ENCODE measurements at regions not wholly inside any gene's neighbourhood (a gene's known extent, or its start where the extent isn't known, plus 50 kb on each side); places are given as distances from the start of the nearest gene placed in this dataset.

DNA sequence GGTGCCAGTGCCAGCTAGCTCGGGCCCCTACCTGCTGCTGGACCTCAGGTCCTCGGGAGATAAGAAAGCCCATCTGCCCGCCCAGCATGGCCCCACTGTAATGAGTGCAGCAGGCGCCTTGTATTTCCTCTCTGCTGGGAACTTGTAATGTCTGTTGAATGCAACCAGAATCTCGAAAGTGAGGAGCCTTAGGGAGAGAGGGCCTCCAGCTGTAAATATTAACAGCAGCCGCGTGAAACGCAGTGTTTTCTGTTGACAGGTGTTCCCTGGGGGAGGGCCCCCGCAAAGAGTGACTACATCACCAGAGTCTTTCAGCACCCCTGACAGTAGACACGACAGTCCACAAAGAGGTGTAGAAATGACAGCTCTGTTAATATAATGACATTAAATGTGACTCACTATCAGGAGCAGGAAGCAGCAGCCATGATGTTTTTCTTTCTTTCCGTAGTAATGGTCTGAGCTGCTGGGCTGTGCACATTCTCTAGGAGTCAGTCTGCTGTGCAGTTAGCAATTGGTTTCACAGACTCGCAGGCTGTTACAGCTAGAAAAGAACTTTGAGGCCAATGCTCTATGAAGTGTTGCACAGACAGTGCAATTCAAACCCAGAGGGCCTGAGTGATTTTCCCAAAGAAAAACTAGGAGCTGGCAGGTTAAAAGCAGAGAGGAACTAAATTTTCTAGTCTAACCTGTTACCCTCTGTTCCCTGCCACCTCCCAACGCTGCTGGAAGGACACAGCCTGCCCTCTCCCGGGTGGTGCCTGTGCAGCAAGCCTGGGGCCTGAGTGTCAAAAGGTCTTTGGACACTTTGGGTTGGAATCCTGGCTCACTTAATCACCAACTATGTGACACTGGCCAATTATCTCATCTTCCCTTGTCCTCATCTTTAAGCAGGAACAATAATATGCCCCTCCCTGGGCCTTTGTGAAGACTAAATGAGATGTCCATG, 58.6 kb upstream of the WASF3 start:
- Histone ChIP-seq H3K27ac (replicated peaks; ENCODE audit: low read length) (peak overlapping the region; percentile 17), H4K8ac (ENCODE audit: low read depth, low read length) (no peak overlapping the region), H2BK12ac (ENCODE audit: low read length) (no peak overlapping the region), H2AFZ (ENCODE audit: low read length) (peak overlapping the region; percentile 83), H3K36me3 (replicated peaks in 1 of 2; ENCODE audit: control insufficient read depth in 2 of 2, insufficient read depth in 2 of 2, low read length in 2 of 2) (no peaks in the 10 kb centered on the region), H3K23ac (ENCODE audit: low read depth, low read length, poor library complexity) (no peak overlapping the region), H3K14ac (ENCODE audit: low read length) (no peak overlapping the region), H2BK120ac (ENCODE audit: low read depth, low read length) (no peak overlapping the region), H3K4ac (ENCODE audit: low read length) (no peak overlapping the region), H3K79me1 (ENCODE audit: low read depth, low read length) (no peaks in the 10 kb centered on the region), H3K4me1 (ENCODE audit: control insufficient read depth in 2 of 2, insufficient read depth in 1 of 2, low read depth in 1 of 2, low read length in 2 of 2) (peaks cover 0 to 15% of the 10 kb centered on the region in 2 donors), H3K9me3 (replicated peaks in 1 of 2; ENCODE audit: control insufficient read depth in 2 of 2, insufficient read depth in 1 of 2, low read depth in 1 of 2, low read length in 2 of 2) (no peaks in the 10 kb centered on the region), H3K4me2 (ENCODE audit: insufficient read depth, low read length, poor library complexity, severe bottlenecking) (no peak overlapping the region), H3K18ac (ENCODE audit: low read length) (no peak overlapping the region), H3K4me3 (ENCODE audit: low read length in 2 of 2) (no peak overlapping the region), H2AK5ac (ENCODE audit: low read depth, low read length) (peak overlapping the region; percentile 58), H4K91ac (ENCODE audit: low read depth, low read length, poor library complexity) (no peak overlapping the region), H3K9ac (ENCODE audit: low read depth, low read length, poor library complexity) (no peak overlapping the region), H2BK5ac (ENCODE audit: low read length) (no peak overlapping the region), H2BK15ac (ENCODE audit: low read length) (no peak overlapping the region), H3K27me3 (ENCODE audit: control insufficient read depth in 3 of 3, insufficient read depth in 3 of 3, low read depth in 1 of 3, low read length in 3 of 3) (peaks cover 0 to 11% (median 0%) of the 10 kb centered on the region in 3 experiments)
- WGBS, 2 donors (ENCODE audit: extremely low coverage in 2 of 2, insufficient read length in 2 of 2, insufficient replicate concordance in 1 of 2): no CpG with 5 or more reads among the region's 14 CpGs
- no peak for DNase-seq (ENCODE audit: low spot score)

DNA sequence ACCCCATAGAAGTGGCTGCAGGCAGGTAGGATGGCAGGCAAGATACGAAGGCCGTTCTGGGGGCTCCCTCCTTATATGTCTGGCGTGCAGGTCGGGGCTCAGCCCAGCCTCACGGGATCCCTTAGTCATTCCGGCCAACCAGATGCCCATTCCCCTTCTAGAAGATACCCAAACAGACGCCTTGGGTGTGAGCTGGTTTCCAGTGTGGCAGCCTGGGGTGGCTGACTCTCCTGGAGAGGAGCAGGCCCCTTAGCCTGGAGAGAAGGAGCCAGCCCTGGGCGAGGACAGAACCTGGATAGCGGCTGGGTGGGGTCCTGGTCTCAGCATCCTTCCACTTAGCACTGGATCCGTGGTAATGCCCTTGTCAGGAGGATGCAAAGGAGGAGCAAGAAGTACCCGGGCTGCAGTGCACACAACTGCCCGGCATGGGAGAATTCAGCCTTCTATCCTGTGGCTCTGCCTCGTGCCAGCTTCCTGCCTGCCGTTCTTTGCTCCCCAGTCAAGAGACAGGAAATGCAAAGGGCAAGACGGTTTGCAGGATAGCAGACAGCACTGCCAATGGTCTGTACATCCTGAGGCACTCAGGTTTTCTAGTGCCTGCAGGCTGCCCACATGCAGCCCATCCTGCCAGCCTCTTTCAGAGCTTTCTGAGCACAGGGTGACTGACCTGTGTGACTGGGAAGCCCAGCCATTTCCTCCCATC, 56.7 kb upstream of the WASF3 start:
- Histone ChIP-seq H2BK120ac (ENCODE audit: low read depth, low read length) (peak overlapping the region; percentile 24), H4K91ac (ENCODE audit: low read depth, low read length, poor library complexity) (no peak overlapping the region), H2AK5ac (ENCODE audit: low read depth, low read length) (no peak overlapping the region), H3K9me3 (replicated peaks in 1 of 2; ENCODE audit: control insufficient read depth in 2 of 2, insufficient read depth in 1 of 2, low read depth in 1 of 2, low read length in 2 of 2) (no peaks in the 10 kb centered on the region), H3K27ac (replicated peaks; ENCODE audit: low read length) (no peak overlapping the region), H3K4me3 (ENCODE audit: low read length in 2 of 2) (no peak overlapping the region), H3K4me1 (ENCODE audit: control insufficient read depth in 2 of 2, insufficient read depth in 1 of 2, low read depth in 1 of 2, low read length in 2 of 2) (peaks cover 0 to 15% of the 10 kb centered on the region in 2 donors), H3K14ac (ENCODE audit: low read length) (no peak overlapping the region), H3K36me3 (replicated peaks in 1 of 2; ENCODE audit: control insufficient read depth in 2 of 2, insufficient read depth in 2 of 2, low read length in 2 of 2) (no peaks in the 10 kb centered on the region), H2BK5ac (ENCODE audit: low read length) (peak overlapping the region; percentile 19), H3K4me2 (ENCODE audit: insufficient read depth, low read length, poor library complexity, severe bottlenecking) (no peak overlapping the region), H3K18ac (ENCODE audit: low read length) (peak overlapping the region; percentile 52), H3K9ac (ENCODE audit: low read depth, low read length, poor library complexity) (peak overlapping the region; percentile 47), H3K4ac (ENCODE audit: low read length) (no peak overlapping the region), H3K23ac (ENCODE audit: low read depth, low read length, poor library complexity) (no peak overlapping the region), H4K8ac (ENCODE audit: low read depth, low read length) (no peak overlapping the region), H2BK15ac (ENCODE audit: low read length) (peak overlapping the region; percentile 27), H3K27me3 (ENCODE audit: control insufficient read depth in 3 of 3, insufficient read depth in 3 of 3, low read depth in 1 of 3, low read length in 3 of 3) (peaks cover 0 to 8% (median 0%) of the 10 kb centered on the region in 3 experiments), H2AFZ (ENCODE audit: low read length) (no peak overlapping the region), H3K79me1 (ENCODE audit: low read depth, low read length) (no peaks in the 10 kb centered on the region), H2BK12ac (ENCODE audit: low read length) (peak overlapping the region; percentile 63)
- DNase-seq (ENCODE audit: low spot score): no peak
- no CpG with 5 or more reads among the region's 15 CpGs for WGBS, 2 donors (ENCODE audit: extremely low coverage in 2 of 2, insufficient read length in 2 of 2, insufficient replicate concordance in 1 of 2)

- no peak overlapping the region for H3K23ac ChIP-seq (ENCODE audit: low read depth, low read length, poor library complexity)
- peaks cover 0 to 2% of the 10 kb centered on the region in 2 donors for H3K9me3 ChIP-seq (replicated peaks in 1 of 2; ENCODE audit: control insufficient read depth in 2 of 2, insufficient read depth in 1 of 2, low read depth in 1 of 2, low read length in 2 of 2)
- H4K8ac ChIP-seq (ENCODE audit: low read depth, low read length): no peak overlapping the region
- no peak overlapping the region for H3K9ac ChIP-seq (ENCODE audit: low read depth, low read length, poor library complexity)
- no peak overlapping the region for H3K14ac ChIP-seq (ENCODE audit: low read length)
- no peak overlapping the region for H4K91ac ChIP-seq (ENCODE audit: low read depth, low read length, poor library complexity)
- H2BK12ac ChIP-seq (ENCODE audit: low read length): no peak overlapping the region
- H3K4me2 ChIP-seq (ENCODE audit: insufficient read depth, low read length, poor library complexity, severe bottlenecking): no peak overlapping the region
- H3K36me3 ChIP-seq (replicated peaks in 1 of 2; ENCODE audit: control insufficient read depth in 2 of 2, insufficient read depth in 2 of 2, low read length in 2 of 2): no peaks in the 10 kb centered on the region
- H2AFZ ChIP-seq (ENCODE audit: low read length): no peak overlapping the region
- H3K27ac ChIP-seq (replicated peaks; ENCODE audit: low read length): no peak overlapping the region
- H2BK120ac ChIP-seq (ENCODE audit: low read depth, low read length): no peak overlapping the region
- WGBS, 2 donors (ENCODE audit: extremely low coverage in 2 of 2, insufficient read length in 2 of 2, insufficient replicate concordance in 1 of 2): no CpG with 5 or more reads among the region's 8 CpGs
- no peak overlapping the region for H2AK5ac ChIP-seq (ENCODE audit: low read depth, low read length)
- no peak overlapping the region for H3K4me3 ChIP-seq (ENCODE audit: low read length in 2 of 2)
- peaks cover 0 to 15% of the 10 kb centered on the region in 2 donors for H3K4me1 ChIP-seq (ENCODE audit: control insufficient read depth in 2 of 2, insufficient read depth in 1 of 2, low read depth in 1 of 2, low read length in 2 of 2)
- no peaks in the 10 kb centered on the region for H3K79me1 ChIP-seq (ENCODE audit: low read depth, low read length)
- H2BK15ac ChIP-seq (ENCODE audit: low read length): no peak overlapping the region
- H3K27me3 ChIP-seq (ENCODE audit: control insufficient read depth in 3 of 3, insufficient read depth in 3 of 3, low read depth in 1 of 3, low read length in 3 of 3): peaks cover 0 to 7% (median 0%) of the 10 kb centered on the region in 3 experiments
- peak overlapping the region; percentile 37 for H3K18ac ChIP-seq (ENCODE audit: low read length)
- DNase-seq (ENCODE audit: low spot score): no peak
- H2BK5ac ChIP-seq (ENCODE audit: low read length): no peak overlapping the region
- no peak overlapping the region for H3K4ac ChIP-seq (ENCODE audit: low read length)
Measured at GRCh38 chr13:26501641-26502040, 55.8 kb upstream of the WASF3 start.

GRCh38 chr13:26502826-26503225, 54.7 kb upstream of the WASF3 start:
- DNase-seq (ENCODE audit: low spot score): no peak
- Histone ChIP-seq H2AK5ac (ENCODE audit: low read depth, low read length) (no peak overlapping the region), H2AFZ (ENCODE audit: low read length) (no peak overlapping the region), H3K4me3 (ENCODE audit: low read length in 2 of 2) (no peak overlapping the region), H2BK15ac (ENCODE audit: low read length) (no peak overlapping the region), H2BK120ac (ENCODE audit: low read depth, low read length) (no peak overlapping the region), H3K9ac (ENCODE audit: low read depth, low read length, poor library complexity) (no peak overlapping the region), H3K23ac (ENCODE audit: low read depth, low read length, poor library complexity) (no peak overlapping the region), H3K4ac (ENCODE audit: low read length) (no peak overlapping the region), H4K8ac (ENCODE audit: low read depth, low read length) (no peak overlapping the region), H3K27me3 (ENCODE audit: control insufficient read depth in 3 of 3, insufficient read depth in 3 of 3, low read depth in 1 of 3, low read length in 3 of 3) (peaks cover 0 to 7% (median 0%) of the 10 kb centered on the region in 3 experiments), H3K36me3 (replicated peaks in 1 of 2; ENCODE audit: control insufficient read depth in 2 of 2, insufficient read depth in 2 of 2, low read length in 2 of 2) (no peaks in the 10 kb centered on the region), H3K18ac (ENCODE audit: low read length) (no peak overlapping the region), H2BK12ac (ENCODE audit: low read length) (no peak overlapping the region), H3K4me1 (ENCODE audit: control insufficient read depth in 2 of 2, insufficient read depth in 1 of 2, low read depth in 1 of 2, low read length in 2 of 2) (peaks cover 0 to 15% of the 10 kb centered on the region in 2 donors), H2BK5ac (ENCODE audit: low read length) (no peak overlapping the region), H3K27ac (replicated peaks; ENCODE audit: low read length) (no peak overlapping the region), H3K4me2 (ENCODE audit: insufficient read depth, low read length, poor library complexity, severe bottlenecking) (no peak overlapping the region), H3K14ac (ENCODE audit: low read length) (no peak overlapping the region), H4K91ac (ENCODE audit: low read depth, low read length, poor library complexity) (no peak overlapping the region), H3K9me3 (replicated peaks in 1 of 2; ENCODE audit: control insufficient read depth in 2 of 2, insufficient read depth in 1 of 2, low read depth in 1 of 2, low read length in 2 of 2) (peaks cover 0 to 2% of the 10 kb centered on the region in 2 donors), H3K79me1 (ENCODE audit: low read depth, low read length) (no peaks in the 10 kb centered on the region)
- WGBS, 2 donors (ENCODE audit: extremely low coverage in 2 of 2, insufficient read length in 2 of 2, insufficient replicate concordance in 1 of 2): no CpG with 5 or more reads among the region's 12 CpGs
